ENCODE measurements at regions not wholly inside any gene's neighbourhood (a gene's known extent, or its start where the extent isn't known, plus 50 kb on each side); places are given as distances from the start of the nearest gene placed in this dataset.
"Not testable (repeated sequence)": the region's sequence is repeated elsewhere in the genome, so short reads cannot be mapped to it uniquely, and the experiment has no call there.

DNA sequence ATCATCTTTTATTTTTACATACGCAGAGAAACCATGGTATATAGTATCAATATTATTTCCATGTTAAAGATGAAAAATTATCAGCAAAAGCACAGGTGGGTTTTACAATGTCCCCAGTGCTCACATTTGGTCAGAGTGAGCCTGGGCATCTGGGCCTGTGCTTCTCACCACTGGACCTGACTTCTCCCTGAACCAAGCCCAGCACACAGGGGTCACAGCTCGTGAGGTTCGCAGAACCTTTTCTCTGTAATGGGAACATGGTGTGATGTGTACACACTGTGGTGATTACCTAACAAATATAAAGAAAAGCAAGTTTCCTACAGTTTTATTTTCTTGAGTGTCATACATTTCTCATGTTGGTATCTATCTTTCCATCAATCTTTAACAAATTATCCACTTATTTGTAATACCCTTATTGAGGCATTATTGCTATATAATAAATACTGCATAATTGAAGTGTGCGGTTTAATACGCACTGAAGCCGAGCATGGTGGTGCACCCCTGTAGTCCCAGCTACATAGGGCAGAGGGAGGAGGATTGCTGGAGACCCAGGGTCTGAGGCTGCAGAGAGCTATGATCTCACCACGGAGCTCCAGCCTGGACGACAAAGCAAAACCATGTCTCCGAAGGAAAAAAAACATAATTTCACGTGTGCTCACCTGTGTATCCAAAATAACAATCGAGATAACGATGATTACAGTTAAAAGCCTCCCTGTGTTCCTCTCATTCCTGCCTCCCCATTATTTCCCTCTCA is 743.2 kb downstream of the TMEM121 start:
- intact Hi-C loops (cut with DNase I) = no loop called here
- 50 to 57% methylated on average over 12 of the region's 12 CpGs for WGBS, 2 donors
- Histone ChIP-seq H3K4me3 (no peak overlapping the region), H3K36me3 (no peaks in the 10 kb centered on the region), H3K27ac (no peak overlapping the region), H3K4me1 (no peaks in the 10 kb centered on the region), H3K9me3 (no peaks in the 10 kb centered on the region), H3K27me3 (peaks cover 0 to 34% (median 7%) of the 10 kb centered on the region in 4 donors)
- no peak for DNase-seq
- TF ChIP-seq, protein P1, sequence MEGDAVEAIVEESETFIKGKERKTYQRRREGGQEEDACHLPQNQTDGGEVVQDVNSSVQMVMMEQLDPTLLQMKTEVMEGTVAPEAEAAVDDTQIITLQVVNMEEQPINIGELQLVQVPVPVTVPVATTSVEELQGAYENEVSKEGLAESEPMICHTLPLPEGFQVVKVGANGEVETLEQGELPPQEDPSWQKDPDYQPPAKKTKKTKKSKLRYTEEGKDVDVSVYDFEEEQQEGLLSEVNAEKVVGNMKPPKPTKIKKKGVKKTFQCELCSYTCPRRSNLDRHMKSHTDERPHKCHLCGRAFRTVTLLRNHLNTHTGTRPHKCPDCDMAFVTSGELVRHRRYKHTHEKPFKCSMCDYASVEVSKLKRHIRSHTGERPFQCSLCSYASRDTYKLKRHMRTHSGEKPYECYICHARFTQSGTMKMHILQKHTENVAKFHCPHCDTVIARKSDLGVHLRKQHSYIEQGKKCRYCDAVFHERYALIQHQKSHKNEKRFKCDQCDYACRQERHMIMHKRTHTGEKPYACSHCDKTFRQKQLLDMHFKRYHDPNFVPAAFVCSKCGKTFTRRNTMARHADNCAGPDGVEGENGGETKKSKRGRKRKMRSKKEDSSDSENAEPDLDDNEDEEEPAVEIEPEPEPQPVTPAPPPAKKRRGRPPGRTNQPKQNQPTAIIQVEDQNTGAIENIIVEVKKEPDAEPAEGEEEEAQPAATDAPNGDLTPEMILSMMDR (IDR thresholded peaks at IDR 0.05) = no peak
- no peak for ATAC-seq
- no peak for FAIRE-seq

DNA sequence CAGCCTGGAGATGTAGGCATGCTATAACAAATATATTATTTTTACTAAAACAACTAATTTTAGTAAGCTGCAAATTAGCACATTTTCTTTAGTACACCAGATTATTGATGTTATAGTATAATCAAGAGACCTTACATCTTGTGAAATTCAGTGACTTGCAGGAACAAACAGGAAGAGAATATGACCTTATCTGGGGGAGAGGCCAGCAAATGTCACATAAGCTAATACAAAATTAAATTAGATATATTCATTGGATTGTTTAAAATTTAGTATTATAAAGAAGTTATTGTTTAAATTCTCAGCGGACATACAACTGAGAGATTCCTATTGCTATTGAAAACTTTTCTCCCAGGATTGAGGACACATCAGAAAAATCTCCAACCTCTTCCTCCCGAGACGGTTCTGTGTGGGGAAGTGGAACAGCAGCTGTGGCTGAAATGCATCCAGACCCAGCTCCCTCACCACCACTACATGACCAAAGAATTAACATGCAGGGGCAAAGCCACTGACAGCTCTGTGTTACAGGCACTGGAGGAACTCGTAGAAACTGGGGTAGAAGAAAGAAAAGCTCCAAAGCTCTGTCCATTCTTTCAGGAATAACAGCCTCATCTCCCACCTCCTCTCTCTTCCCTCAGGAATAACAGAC is 744.2 kb downstream of the TMEM121 start:
- WGBS, 2 donors = 23 to 40% methylated on average over 3 of the region's 4 CpGs
- intact Hi-C loops (cut with DNase I); H3K36me3 ChIP-seq: not testable (repeated sequence)

DNA sequence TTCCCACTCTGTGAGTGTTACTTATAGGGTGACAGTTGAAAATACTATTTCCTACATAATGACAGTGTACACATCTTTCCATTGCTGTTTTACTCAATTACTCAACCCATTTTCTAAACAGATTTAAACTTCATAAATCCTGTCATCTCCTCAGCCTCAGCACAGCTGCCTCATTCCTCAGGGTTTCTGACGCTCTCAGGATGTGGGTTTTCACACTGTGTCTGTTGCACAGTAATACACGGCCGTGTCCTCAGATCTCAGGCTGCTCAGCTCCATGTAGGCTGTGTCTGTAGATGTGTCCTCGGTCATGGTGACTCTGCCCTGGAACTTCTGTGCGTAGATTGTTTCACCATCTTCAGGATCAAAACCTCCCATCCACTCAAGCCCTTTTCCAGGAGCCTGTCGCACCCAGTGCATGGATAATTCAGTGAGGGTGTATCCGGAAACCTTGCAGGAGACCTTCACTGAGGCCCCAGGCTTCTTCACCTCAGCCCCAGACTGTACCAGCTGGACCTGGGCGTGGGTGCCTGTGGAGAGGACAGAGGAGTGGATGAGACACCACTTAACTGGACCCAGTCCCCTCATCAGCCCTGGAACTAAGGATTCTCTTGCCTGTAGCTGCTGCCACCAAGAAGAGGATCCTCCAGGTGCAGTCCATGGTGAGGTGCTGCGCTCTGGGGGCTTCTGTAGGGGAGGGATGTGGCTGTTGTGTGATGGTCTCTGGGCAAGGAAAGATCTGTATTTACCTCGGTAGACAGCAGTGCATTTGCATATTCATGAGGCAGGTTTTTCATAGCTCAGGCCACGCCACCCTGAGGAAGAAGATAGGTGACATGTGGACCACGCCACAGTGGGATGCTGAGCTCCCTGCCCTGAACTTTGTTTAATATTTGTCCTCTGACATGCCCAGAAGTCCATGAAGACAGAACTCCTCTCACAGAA is 750.2 kb downstream of the TMEM121 start:
- Histone ChIP-seq H3K27ac (no peak overlapping the region), H3K9me3 (no peaks in the 10 kb centered on the region), H3K4me1 (no peaks in the 10 kb centered on the region), H3K4me3 (no peak overlapping the region), H3K36me3 (no peaks in the 10 kb centered on the region), H3K27me3 (peaks cover 0 to 16% (median 0%) of the 10 kb centered on the region in 4 donors)
- WGBS, 2 donors = 39 to 46% methylated on average over 12 of the region's 12 CpGs
- TF ChIP-seq, protein P1 (IDR thresholded peaks at IDR 0.05) = no peak
- no peak for DNase-seq
- ATAC-seq = no peak
- FAIRE-seq = no peak
- intact Hi-C loops (cut with DNase I) = no loop called here

More for the DNA sequence above, 744.2 kb downstream of the TMEM121 start:
- not testable (repeated sequence) for H3K9me3 ChIP-seq, H3K27ac ChIP-seq, FAIRE-seq, ATAC-seq, H3K4me3 ChIP-seq, H3K4me1 ChIP-seq, DNase-seq
- H3K27me3 ChIP-seq = peaks cover 0 to 28% (median 5%) of the 10 kb centered on the region in 4 donors

DNA sequence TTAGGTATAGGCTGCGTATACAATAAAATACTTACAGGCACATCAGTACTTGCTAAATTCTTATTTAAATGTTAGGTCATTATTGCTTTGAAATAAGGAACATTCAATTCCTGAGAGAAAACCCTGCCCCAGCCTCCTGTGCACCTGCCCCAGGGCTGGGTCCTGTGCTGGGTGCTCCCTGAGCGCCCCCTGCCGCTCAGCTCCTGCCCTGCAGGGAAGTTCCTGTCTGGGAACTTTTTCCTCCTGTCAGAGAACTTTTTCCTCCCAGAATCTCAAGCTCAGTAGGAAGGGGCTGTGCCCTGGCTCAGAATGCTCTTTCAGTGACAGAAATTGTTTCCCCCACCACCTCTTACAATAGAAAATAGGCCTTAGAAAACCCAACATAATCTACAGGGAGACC is 751.1 kb downstream of the TMEM121 start:
- ATAC-seq (peak in 1 of 4 donors; percentile 59), FAIRE-seq (no peak), DNase-seq (peak in 2 of 6 donors; percentile 16 to 69)
- TF ChIP-seq, protein P1 (IDR thresholded peaks at IDR 0.05) = peak; percentile 2 to 44 (median 37)
- intact Hi-C loops (cut with DNase I) = no loop called here
- Histone ChIP-seq H3K9me3 (no peaks in the 10 kb centered on the region), H3K27me3 (peaks cover 0 to 11% (median 0%) of the 10 kb centered on the region in 4 donors), H3K27ac (no peak overlapping the region), H3K4me3 (no peak overlapping the region), H3K4me1 (no peaks in the 10 kb centered on the region), H3K36me3 (no peaks in the 10 kb centered on the region)
- WGBS, 2 donors = 26 to 29% methylated on average over 3 of the region's 3 CpGs

DNA sequence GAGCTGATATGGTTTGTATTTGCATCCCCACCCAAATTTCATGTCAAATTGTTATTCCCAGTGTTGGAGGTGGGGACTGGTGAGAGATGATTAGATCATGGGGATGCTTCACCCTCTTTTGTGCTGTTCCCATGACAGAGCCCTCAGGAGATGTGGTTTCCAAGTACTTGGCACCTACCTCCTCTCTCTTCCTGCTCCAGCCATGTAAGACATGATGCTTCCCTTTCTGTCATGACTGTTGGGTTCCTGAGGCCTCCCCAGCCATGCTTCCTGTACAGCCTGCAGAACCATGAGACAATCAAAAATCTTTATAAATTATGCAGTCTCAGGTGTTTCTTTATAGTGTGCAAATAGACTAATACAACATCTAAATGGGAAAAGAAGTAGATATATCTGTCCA is 754.5 kb downstream of the TMEM121 start:
- H3K4me3 ChIP-seq = no peak overlapping the region
- no peaks in the 10 kb centered on the region for H3K4me1 ChIP-seq
- TF ChIP-seq, protein P1 (IDR thresholded peaks at IDR 0.05) = no peak
- intact Hi-C loops (cut with DNase I) = no loop called here
- FAIRE-seq (no peak), DNase-seq (no peak), ATAC-seq (no peak)
- no peaks in the 10 kb centered on the region for H3K36me3 ChIP-seq
- H3K9me3 ChIP-seq = no peaks in the 10 kb centered on the region
- H3K27me3 ChIP-seq = peaks cover 0 to 6% (median 0%) of the 10 kb centered on the region in 4 donors
- H3K27ac ChIP-seq = no peak overlapping the region
